OCI-LY7 (cell line): ENCODE measurements at regions not wholly inside any gene's neighbourhood (a gene's known extent, or its start where the extent isn't known, plus 50 kb on each side); places are given as distances from the start of the nearest gene placed in this dataset.

Experiments
- EZH2phosphoT487 ChIP-seq: fragments of 200-600 bp; sonication (generic); IDR thresholded peaks from 2 replicates; pipeline ENCODE4 v1.6.1; 2018; ENCODE audit warnings: low read depth, borderline replicate concordance, mild to moderate bottlenecking, mixed run types, antibody characterized with exemption, low read length, moderate library complexity, mixed read lengths
- TF ChIP-seq, protein P1 (sequence below): fragments of 200-600 bp; sonication (generic); conservative IDR thresholded peaks from 2 replicates; pipeline ENCODE4 v1.5.1; 2014; ENCODE audit warnings: mild to moderate bottlenecking, antibody characterized with exemption, low read length, moderate library complexity, mixed read lengths

DNA sequence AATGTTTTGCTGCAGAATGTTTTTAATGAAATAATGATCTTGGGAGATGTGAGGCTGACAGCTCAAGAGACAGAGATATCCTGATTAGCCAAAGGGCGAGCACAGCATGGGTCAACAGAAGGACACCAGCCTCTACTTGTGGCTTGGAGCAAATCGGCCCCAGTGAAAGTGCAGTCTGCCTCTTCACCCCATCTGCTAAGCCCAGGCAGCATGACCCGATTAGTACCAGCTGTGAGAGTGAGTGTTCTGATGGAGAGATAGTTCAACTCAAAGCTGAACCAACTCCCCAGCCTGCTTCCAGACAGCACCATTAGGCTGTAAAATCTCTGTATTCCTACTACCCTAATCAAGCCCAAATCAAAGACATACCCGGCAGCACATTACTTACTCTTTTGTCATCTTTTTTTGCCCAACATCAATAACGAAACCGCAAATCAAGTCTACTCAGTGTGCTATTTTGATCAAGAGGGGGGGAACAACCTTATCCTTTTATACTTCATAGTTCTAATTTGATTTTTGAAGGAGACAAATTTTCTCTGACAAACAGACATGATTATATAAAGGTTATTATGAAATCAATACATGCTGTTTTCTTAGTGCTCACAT, 514.1 kb upstream of the NRSN1 start:
- TF ChIP-seq, protein P1, sequence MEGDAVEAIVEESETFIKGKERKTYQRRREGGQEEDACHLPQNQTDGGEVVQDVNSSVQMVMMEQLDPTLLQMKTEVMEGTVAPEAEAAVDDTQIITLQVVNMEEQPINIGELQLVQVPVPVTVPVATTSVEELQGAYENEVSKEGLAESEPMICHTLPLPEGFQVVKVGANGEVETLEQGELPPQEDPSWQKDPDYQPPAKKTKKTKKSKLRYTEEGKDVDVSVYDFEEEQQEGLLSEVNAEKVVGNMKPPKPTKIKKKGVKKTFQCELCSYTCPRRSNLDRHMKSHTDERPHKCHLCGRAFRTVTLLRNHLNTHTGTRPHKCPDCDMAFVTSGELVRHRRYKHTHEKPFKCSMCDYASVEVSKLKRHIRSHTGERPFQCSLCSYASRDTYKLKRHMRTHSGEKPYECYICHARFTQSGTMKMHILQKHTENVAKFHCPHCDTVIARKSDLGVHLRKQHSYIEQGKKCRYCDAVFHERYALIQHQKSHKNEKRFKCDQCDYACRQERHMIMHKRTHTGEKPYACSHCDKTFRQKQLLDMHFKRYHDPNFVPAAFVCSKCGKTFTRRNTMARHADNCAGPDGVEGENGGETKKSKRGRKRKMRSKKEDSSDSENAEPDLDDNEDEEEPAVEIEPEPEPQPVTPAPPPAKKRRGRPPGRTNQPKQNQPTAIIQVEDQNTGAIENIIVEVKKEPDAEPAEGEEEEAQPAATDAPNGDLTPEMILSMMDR: no peak
- no peak for TF ChIP-seq EZH2phosphoT487
